ENCODE measurements at regions not wholly inside any gene's neighbourhood (a gene's known extent, or its start where the extent isn't known, plus 50 kb on each side); places are given as distances from the start of the nearest gene placed in this dataset.
"Not testable (repeated sequence)": the region's sequence is repeated elsewhere in the genome, so short reads cannot be mapped to it uniquely, and the experiment has no call there.

GRCh38 chr5:85545129-85545528 is 1072.6 kb upstream of the COX7C start:
- no peak for DNase-seq

DNA sequence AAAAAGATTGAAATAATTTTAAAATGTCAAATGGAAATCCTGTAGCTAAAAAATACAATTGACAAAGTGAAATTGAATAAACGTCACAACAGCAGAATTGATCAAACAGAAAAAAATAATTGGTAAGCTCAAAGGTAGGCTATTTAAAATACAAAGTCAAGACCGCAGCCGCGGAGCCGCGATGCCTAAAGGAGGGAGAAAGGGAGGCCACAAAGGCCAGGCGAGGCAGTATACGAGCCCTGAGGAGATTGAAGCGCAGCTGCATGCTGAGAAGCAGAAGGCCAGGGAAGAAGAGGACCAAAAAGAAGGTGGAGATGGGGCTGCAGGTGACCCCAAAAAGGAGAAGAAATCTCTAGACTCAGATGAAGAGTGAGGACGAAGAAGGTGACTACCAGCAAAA is 1068.5 kb upstream of the COX7C start:
- DNase-seq: no peak

DNA sequence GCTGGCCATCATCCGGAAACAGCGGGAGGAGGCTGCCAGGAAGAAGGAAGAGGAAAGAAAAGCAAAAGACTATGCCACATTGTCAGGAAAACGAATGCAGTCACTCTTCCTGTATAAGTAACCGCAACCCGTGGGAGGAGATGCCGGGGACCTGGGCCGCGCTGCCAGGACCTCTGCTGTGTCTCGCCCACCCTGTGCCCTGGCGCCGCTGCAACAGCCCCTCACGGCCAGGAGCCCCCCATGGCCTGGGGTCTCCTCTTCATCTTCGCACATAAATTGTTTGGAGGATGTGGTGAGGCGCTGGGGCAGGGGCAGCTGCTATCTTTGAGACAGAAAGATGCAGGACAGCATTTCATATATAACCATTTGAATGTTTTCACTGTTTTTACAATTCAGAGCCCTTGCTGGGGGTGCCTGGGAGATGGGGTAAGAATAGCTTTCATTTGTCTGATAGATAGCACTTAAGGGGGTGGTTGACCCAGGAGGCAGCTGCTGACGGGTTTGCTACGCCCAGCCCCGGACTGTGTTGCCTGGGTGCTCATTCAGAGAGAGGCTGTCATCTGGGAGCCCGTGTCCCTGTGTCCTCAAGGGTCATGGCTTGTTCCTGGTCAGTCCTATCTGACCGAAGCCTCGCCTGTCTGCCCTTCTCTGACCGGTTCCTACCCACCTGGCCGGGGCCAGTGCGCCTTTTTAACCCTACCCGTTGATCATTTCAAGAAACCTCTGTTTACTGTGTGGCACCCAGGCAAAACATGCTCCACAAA is 1067.7 kb upstream of the COX7C start:
- no peak for DNase-seq

GRCh38 chr5:85556464-85556863 is 1061.3 kb upstream of the COX7C start:
- DNase-seq: no peak

- DNase-seq: no peak
These were observed 1041.1 kb upstream of the COX7C start for GRCh38 chr5:85576666-85577065.

GRCh38 chr5:85587806-85588205 is 1029.9 kb upstream of the COX7C start:
- DNase-seq: not testable (repeated sequence)

GRCh38 chr5:85588268-85588667 is 1029.5 kb upstream of the COX7C start:
- DNase-seq: not testable (repeated sequence)

GRCh38 chr5:85590764-85591163 is 1027.0 kb upstream of the COX7C start:
- no peak for DNase-seq

DNA sequence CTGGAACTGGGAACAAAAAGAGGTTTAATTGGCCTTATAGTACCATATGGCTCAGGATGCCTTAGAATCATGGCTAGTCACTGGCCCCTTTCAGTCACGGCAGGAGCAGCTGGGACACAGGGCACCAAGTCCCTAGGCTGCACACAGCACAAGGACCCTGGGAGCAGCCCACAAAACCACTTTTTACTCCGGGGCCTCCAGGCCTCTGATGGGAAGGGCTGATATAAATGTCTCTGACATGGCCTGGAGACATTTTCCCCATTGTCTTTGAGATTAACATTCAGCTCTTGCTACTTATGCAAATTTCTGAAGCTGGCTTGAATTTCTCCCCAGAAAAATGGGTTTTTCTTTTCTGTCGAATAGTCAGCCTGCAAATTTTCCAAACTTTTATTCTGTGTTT is 1026.4 kb upstream of the COX7C start:
- DNase-seq: no peak

- DNase-seq: no peak
These were observed 1014.9 kb upstream of the COX7C start for GRCh38 chr5:85602843-85603242.

GRCh38 chr5:85604378-85604777 is 1013.4 kb upstream of the COX7C start:
- DNase-seq: no peak

DNA sequence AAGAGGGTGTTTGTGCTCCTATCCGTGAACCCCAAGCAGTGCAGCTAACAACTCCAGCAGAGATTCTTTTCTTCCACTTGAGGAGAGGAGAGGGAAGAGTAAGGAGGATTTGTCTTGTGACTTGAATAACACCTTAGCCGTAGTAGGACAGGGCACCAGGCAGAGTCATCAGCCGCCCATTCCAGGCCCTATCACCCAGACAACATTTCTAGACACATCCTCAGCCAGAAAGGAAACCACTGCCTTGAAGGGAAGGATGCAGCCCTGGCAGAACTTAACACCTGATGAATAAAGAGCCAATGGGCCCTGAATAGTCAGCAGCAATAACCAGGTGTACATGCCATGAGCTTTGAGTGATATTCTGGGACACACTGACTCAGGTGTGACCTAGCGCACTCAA is 1013.0 kb upstream of the COX7C start:
- no peak for DNase-seq

DNA sequence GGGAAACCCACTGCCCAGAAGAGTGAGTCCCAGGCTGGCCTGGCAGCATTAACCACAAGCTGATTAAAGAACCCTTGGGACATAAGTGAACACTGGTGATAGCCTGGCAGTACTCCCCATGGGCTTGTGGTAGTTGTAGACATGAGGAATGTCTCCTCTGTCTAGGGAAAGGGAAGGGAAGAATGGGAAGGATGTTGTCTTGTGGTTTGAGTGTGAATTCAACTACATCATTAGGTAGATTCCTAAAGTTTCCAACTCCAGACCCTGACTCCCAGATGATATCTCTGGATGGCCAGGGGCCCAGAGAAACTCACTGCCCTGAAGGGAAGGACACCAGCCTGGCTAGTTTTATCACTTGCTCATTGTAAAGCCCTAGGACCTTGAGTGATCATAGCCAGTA is 1012.4 kb upstream of the COX7C start:
- DNase-seq: no peak

DNA sequence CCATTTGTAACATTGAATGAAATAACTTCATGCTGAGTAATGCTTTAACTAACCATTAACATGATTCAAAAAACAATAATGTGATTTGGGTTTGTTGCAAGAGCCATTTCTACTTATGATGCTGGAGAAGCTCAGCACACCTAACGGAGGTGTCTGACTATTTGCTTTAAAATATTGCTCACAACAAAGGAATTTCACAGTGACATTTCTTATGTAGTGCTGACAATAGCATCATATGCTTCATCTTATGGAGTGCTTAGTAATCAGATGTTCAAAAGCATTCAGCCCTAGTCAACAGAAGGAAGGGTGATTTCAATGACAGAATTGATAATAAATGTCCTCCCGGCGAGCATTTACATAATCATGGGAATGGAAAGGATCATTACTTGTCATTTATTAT is 1003.3 kb upstream of the COX7C start:
- DNase-seq: no peak

- no peak for DNase-seq
These were observed 996.1 kb upstream of the COX7C start for GRCh38 chr5:85621668-85622067.

DNA sequence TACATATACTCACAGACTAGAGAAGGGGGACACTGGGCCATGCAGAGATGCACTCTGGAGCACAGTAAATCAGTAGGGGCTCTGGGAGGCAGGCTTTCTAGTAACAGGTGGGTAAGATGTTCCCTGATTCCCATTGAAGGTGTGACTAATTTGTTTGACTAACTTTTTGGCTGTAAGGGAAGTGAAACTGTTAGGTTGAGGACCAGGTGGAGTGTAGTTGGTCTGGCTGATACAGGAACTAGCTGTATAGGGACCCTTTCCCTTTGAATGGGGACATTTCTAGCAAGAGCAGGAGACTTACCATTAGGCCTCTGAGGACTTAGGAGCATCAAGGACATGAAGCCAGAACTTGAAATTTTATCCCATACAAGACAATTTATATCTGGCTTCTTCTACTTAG is 989.6 kb upstream of the COX7C start:
- no peak for DNase-seq

DNA sequence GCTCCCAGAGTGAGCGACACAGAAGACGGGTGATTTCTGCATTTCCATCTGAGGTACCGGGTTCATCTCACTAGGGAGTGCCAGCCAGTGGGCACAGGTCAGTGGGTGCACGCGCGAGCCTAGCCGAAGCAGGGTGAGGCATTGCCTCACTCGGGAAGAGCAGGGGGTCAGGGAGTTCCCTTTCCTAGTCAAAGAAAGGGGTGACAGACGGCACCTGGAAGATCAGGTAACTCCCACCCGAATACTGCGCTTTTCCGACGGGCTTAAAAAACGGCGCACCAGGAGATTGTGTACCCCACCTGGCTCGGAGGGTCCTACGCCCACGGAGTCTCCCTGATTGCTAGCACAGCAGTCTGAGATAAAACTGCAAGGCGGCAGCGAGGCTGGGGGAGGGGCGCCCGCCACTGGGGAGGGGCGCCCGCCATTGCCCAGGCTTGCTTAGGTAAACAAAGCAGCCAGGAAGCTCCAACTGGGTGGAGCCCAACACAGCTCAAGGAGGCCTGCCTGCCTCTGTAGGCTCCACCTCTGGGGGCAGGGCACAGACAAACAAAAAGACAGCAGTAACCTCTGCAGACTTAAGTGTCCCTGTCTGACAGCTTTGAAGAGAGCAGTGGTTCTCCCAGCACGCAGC is 979.1 kb upstream of the COX7C start:
- DNase-seq: not testable (repeated sequence)

DNA sequence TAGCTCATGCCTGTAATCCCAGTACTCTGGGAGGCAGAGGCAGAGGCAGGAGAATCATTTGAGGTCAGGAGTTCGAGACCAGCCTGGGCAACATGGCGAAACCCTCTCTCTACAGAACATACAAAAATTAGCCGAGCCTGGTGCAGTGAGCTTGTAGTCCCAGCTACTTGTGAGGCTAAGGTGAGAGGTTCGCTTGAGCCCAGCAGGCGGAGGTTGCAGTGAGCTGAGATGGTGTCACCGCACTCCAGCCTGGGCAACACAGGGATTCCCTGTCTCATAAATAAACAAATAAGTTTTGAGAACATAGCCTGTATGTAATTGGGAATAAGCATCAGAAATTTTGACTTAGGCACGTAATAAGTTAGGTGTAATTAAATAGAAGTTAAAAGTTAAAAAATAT is 971.7 kb upstream of the COX7C start:
- DNase-seq: no peak

GRCh38 chr5:85646641-85647040 is 971.1 kb upstream of the COX7C start:
- no peak for DNase-seq

DNA sequence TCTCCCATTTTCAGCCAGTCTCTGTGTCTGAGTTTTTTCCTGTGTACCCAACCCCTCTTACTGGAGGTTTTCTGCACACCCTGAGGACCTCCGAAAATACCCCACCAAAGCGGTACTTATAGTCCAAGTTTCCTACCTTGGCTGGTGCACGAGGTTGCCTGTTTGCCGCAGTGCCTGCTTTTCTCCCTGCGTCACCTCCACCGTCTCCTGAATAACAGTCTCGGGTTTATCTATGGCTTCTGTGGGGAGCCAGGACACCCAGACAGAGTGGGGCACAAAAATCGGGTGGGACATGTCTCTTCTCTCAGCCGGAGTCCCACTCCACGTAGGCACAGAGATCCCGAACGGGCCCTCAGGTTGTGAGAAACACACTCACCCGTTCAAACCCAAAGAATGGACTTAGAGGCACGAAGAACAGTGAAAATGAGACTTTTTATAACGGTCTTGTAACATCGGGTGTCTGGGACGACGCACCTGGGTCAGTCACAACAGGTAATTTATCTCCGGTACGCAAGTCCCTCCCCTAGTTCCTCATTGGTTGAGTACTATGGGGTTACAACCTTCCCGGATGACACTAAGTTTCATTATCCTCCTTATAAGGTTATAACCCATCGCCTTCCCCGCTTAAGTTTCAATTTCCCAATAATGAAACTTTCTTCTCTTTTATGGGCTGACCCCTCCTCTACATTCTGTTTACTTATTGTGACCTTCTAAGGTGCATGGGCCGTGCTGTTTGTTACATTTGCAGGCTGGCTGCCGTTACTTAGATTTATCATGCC is 970.2 kb upstream of the COX7C start:
- no peak for DNase-seq

- DNase-seq: no peak
These were observed 969.2 kb upstream of the COX7C start for GRCh38 chr5:85648495-85648894.

DNA sequence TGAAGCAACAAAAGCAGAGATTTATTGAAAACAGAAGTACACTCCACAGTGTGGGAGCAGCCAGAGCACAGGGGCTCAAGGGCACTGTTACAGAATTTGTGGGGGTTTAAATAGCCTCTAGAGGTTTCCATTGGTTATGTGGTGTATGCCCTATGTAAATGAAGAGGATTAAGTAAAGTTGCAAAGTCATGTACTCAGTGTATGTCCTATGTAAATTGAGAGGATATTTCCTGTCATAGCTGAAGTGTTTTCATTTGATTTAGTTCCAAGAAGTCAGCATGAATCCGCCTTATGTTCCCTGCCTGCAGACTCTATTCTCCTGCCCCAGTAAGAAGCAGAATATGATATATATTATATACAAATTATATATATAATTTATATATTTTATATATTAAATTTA is 966.0 kb upstream of the COX7C start:
- no peak for DNase-seq

- not testable (repeated sequence) for DNase-seq
These were observed 963.6 kb upstream of the COX7C start for GRCh38 chr5:85654144-85654543.

Data from muscle of arm (tissue), 1 donor.